SHP77 (cell line): ENCODE measurements at regions not wholly inside any gene's neighbourhood (a gene's known extent, or its start where the extent isn't known, plus 50 kb on each side); places are given as distances from the start of the nearest gene placed in this dataset.

Experiments
- DNase-seq, 2 experiments: peaks; one replicate each; lab custom pipeline; 2025; lab: John Stamatoyannopoulos, UW

DNA sequence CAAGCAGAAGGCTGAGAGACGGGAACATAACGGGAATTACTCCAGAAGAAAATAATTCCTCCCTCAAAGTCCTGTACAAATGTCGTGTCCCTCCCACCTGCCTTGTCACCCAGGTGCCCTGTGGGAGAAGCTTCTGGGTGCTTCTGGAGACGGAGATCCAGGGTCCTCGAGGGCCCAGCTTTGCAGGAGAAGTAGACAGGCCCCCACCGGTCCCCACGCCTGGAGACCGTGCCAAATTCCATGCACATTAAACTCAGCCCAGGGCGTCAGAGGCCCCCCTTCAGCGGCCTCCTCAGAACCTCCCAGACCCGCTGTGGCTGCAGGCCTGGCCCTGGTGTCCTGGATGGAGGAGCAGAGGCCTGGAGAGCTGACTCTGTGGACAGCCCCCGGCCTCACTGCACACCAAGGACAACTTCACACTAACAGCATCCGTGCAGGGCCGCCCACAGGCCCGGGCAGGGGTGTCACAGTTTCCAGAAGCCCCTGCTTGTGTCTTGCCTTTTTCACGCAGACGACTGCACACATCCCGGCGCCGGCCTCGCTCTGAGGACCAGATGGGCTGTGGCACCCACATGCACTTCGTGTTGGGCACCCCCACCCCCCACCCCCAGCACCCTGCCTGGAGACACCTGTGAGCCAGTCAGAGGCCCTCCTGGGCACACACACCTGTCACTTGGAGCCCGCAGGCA lies 734.3 kb downstream of the BRD1 start:
- DNase-seq: peak in 1 of 2 experiments; percentile 32

DNA sequence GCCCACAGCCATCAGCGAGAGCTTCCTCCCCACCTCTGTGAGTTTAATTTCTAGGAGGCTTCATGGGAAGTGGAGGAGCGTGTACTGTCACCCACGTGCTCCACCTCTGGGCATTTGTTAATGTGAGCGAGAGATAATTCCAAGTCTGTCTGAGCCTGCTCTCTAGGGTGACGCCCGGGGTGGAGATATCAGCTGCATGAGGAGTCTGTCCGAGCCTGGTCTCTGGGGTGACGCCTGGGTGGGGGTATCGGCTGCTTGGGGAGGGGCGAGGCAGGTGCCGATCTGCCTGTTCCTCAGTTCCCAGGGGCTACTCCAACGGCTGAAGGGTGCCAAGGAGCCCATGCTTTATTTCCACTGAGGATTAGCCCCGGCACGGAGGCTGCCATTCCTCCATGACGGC lies 735.0 kb downstream of the BRD1 start:
- DNase-seq: no peak

DNA sequence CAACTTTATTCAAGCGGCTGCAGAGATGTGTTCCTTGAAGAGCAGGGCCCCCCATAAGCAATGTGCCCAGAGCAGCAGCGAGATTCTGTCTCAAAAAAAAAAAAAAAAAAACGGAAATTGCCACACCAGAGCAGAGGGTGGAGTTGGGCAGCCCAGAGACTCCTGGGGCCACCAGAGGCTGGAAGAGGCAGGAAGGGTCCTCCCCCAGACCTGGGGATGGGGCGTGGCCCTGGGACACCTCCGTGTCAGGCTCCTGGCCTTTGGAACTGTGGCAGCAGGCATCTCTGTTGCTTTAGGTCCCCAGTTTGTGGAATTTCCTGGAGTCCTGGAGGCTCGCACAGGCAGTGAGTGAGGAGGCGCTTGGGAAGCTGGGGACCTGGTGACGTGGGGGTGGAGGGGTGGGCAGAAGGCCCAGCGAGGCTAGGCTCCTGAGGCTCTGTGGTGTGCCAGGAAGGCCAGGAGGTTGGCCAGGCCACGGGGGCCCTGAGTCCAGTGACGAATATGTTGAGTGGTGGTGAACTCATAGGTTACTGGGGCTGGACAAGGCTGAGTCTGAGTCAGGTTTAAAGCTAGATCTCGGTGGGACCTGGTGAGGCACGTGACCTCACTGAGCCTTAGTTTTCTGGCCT lies 735.6 kb downstream of the BRD1 start:
- DNase-seq: no peak

DNA sequence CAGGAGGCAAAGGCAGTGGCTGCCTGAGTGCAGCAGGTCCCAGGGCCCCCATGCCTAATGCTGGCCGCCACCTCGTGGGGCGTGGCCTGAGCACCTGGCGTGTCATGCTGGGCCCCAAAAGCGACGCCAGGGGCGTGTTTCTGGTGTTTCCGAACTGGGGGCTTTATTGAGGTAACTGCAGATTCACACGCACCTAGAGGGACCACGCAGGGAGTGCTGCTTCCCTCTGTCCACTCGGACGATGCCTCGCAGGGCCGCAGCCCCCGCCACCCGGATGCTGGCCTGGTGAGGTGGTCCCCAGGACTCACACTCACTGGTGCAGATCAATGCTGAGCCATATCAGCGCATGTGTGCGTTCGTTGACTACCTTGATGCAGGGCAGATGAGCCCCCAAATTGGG lies 736.2 kb downstream of the BRD1 start:
- no peak for DNase-seq

DNA sequence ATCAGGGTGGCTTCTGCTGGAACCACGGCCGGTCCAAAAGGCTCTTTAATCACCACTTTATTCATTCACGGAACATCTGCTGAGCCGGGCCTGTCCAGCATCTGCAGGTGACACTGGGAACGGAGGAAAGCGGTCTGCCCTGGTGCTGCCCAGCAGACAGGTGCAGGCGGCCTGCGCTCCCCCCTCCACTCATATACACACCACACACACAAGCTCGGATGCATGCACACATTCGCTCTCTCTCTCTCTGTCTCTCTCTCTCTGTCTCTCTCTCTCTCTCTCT lies 736.9 kb downstream of the BRD1 start:
- DNase-seq: peak in 1 of 2 experiments; percentile 49

DNA sequence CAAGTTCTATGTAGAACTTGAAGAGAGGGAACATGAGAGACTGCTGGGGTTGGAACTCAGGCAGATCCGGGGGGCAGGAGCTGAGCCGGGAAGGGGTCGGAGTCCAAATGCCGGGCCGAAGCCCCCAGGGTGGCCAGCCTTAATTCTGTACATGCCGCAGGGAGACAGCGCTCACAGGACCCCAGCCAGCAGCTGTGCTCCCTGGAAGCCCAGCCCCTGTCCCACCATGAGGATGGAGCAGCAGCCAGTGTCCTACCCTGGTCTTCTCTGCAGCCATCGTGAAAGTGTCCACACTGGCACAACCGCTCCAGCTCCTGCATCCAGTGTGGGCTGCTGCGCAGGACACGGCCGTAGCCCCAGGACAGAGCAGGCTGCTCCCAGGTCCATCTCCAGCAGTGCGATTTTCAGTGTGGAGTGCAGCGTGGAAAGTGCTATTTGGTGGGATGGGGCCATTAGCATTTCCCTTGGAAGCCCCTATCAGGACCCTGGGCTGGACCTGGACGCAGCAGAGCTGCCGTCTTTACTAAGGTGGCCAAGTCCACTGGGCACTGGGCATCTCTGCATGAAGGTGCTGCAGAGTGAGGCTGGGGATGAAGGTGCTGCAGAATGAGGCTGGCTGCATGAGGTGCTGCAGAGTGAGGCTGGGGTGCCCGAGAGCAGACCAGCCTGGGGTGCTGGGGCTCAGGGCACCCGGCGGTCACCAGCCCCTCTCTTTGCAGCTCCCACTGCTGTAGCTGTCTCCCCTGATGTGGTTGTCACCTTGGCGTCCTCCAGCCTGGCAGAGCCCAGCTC lies 737.4 kb downstream of the BRD1 start:
- no peak for DNase-seq

DNA sequence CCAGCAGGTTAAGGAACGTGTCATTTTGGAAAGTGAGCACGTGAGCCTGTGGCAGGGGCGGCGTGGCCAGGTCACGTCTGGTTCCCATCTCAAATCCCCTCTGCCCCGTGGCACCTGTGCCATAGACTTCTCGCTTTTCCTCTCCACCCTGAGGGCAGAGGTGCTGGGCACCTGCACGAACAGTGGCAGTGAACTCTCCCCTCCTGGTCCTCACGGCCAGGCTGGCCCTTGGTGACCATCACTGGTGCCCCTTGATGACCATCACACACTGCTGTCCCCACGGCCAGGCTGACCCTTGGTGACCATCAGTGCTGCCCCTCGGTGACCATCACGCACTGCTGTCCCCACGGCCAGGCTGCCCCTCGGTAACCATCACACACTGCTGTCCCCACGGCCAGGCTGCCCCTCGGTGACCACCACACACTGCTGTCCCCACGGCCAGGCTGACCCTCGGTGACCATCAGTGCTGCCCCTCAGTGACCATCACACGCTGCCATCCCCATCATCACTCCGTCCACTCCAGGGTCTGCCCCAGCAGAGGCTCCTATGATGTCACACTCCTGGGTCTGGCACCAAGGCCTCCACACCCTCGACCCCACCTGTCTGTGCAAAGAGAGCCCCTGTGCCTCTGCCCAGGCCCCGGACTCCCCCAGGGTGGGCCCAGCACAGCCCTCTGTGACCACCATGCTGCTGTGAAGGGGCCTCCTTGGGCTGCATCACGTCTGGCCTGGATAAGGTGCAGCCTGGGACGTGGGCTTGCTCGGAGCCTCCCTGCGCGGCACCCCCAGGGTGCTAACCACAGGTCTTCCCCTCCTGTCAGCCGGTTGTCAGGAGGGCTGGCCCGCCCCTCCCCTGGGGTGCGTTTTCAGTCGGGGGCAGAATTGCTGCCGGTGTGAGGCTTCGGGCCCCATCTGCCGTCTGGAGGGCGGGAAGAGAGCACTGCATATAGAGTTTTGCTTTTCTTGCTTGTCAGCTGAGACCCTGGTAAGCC lies 738.6 kb downstream of the BRD1 start:
- no peak for DNase-seq

DNA sequence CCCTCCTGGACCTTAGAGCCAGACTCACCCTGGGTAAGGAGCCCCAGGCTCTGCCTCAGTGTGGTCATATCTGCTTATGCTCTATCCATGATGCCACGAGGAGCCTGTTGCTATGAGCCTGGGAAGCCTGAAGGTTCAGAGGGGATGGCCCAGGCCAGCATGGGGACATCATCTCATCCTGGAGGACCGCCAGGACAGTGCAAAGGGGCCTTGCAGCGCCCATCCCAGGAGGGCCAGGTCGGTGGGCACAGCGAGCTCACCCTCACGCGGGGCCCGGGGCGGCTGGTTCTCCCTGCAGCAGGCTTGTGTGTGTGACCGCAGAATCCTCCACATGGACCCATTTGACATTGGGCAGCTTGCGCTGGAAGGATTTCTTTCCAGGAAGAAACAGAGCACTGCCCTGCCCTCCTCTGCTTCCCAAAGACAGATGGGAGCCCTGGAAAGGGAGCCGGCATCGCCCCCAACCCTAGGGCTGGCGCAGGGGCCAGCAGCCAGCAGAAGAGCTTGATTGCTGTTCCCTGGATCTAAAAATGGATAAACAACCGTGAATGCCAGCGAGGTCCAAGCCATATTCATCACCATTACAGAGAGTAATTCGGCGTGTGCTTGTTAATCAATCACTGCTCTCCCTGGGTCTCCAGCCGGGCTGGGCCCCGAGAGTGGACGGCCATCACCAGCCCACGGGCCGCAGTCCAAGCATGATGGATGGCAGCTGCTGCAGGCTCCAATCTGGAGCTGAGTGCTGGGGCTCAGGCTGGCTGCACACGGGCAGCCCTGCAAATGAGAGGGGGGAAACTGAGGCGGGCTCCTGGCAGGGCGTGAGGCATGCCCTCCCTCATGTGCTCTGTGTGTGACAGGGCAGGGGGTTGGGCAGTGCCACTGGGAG lies 739.7 kb downstream of the BRD1 start:
- no peak for DNase-seq

DNA sequence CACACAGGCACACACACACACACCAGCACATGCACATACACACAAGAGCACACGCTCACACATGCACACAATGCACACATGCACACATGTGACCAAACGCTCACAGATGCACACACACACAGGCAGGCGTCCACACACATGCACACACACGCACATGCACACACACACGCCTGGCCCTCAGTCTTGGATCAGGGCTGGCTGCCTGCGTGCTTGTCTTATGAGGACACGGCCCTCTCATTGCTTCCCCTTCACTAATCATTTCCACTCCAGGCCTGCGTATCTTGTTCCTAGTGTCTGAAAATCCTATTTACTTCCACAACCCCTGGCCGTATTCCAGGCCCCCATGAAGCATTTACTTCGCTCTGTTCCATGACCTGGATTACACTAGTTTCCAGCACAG lies 740.5 kb downstream of the BRD1 start:
- no peak for DNase-seq

DNA sequence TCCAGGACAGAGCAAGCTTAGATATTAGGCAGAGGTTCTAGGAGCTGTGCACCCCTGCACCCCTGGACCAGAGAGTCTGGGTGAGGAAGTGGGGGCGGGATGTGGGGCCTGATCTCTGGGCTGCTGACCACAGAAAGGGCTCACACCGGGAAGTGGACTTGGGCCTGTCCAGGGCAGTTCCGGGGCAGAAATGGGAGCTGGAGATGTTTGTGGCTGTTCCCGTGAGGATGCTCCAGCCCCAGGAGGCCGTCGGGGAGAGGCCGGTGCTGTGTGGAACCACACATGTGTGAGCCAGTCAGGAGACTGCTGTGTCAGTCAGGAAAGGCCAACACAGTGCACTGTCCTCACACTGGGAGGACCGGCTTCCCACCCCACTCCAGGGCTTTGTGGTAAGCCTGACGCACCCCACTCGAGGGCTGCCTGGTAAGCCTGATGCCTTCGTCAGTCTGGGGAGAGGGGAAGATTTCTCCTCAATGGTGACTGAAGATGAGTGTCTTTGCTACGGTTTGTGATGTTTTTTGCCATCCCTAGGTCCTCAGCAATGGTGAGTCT lies 741.0 kb downstream of the BRD1 start:
- DNase-seq: no peak

DNA sequence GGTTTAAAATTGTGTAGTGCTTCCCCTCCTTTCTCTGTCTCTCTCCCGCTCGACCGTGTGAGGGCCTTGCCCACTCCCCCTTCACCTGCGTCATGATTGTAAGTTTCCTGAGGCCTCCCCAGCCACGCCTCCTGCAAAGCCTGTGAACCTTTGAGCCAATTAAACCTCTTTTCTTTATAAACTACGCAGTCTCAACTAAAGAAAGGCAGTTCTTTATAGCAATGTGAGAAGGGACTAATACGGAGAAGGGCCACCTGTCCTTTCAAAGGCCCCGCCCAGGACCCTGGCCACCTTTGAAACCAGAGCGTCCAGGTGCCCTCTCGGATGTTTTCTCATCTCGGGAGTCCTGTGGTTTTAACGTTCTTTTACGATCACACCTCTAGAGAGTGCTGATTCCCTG lies 741.5 kb downstream of the BRD1 start:
- DNase-seq: no peak

DNA sequence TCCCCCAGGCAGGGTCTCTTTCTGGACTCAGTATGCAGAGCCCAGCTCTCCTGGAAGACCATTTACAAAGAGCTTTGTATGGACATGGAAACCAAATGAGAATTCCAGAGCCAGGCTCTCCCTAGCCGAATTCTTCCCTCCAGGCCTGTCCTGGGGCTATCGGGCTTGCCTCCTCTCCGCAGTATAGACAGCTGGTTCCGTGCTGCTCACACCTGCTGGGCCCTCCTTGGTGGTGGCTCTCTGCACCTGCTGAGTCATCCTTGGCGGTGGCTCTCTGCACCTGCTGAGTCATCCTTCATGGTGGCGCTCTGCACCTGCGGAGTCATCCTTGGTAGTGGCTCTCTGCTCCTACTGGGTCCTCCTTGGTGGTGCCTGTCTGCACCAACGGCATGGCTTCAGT lies 743.5 kb downstream of the BRD1 start:
- DNase-seq: peak; percentile 85 to 87

DNA sequence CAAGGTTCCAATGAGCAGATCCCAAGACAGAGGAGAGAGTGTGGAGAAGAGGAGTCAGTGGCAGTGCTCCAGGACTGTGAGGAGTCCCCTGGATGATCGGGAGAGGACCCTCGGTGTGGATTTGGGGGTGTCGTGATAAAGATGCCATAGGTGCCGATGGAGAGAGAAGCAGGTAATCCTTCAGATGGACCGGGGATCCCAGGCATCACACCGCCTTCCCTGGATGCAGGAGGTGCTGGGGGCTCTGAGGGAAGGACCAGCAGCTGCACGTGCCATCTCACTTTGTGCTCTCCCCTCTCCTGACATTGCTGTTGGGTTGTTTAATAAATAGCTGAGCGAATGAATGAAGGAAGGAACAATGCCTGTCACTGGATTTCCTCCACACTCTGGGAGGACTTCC lies 744.1 kb downstream of the BRD1 start:
- DNase-seq: no peak

DNA sequence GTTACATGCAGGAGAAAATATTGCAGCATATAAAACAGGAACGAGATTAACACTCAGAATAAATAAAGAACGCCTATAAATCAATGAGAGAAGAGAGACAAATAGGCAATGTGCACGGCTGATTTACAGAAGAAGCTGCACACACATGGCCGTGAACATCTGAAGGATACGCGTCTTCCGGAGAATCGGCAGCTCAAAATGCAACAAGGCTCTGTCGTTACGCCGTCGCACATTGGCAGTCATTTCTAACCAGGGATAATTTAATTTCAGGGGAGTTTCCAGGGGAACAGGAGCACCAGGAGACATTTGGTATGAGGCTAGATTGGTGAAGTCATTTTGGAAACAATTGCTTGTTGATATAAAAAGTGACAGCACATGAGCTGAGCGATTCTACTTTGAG lies 745.2 kb downstream of the BRD1 start:
- no peak for DNase-seq

DNA sequence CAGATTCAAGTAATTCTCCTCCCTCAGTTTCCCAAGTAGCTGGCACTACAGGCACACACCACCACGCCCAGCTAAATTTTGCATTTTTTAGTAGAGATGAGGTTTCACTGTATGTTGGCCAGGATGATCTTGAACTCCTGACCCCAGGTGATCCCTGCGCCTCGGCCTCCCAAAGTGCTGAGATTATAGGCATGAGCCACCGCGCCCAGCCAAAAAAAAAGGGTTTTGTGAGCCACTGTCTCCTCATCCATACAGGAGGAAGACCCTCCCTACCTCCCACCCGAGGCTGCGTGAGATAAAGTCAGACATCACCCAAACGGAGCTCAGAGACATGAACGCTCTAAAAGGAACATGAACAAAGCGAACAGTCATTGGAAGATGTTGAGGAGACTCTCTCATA lies 745.7 kb downstream of the BRD1 start:
- DNase-seq: no peak

DNA sequence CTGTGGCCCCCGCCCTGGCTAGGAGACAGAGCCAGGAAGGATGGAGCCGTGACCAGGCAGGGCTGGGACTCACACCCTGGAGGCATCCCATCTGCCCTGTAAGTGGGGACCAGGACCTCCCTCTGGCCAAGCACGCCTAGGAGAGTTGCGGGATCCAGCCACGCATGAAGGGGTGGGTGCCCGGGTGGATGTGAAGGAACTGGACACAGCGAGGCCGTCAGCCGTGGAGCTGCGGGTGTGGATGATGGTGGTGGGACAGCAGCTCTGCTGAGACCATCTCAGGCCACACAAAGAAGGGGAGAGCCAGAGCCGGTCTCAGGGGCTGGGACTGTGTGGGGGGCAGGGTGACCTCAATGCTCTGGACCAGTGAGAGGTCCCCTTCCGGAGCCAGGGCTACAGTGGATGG lies 746.4 kb downstream of the BRD1 start:
- DNase-seq: no peak

DNA sequence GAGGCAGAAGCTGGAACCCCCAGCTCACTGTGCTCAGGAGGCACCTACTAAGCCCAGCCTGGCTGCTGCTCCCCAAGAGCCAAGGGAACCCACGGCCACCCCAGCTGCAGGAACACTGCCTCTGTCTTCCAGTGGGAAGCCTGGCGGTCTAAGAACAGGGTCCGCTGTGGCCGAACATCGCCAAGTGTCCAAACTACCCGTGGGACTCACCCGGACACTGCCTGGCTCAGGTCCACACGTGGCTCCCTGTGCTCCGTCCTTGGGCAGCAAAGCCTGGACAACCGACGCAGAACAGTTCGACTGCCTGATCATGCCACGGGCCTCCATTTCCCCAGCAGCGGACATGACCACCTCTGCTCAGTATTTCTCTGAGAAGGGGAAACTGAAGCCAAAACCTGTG lies 747.0 kb downstream of the BRD1 start:
- no peak for DNase-seq

DNA sequence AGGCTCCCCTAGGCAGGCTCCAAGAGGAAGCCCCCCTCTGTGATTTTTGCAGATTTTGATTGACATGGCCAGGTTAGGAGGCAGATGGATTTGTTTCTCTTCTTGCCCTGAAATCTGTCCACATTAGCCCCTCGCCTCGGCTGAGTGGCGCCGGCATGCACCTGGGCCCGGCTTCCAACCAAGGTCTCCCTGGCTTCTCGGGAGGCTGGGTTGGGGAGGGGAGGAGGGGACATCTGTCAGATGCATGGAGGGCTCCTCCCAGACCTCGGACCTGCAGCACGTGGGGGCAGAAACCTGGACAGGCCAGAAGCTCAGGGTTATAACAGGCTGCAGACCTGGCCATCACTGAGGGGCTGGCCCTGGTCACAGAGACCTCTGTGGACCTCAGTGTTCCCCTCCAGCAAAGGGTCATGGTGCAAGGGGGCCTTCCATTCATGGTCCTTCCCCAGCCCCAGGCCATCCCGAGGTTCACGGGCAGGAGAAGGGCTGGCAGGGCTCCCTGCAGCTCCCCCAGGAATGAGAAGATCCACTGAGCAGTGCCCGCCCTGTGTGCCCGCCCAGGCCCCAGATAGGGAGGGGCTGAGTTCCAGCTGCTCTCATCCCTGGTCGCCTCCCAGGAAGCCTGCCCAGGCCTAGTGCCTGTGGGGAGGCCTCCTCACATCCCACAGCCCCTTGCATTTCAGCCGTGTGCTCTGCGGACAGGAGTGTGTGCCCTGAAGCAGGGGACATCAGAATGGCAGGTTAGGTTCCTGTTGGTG lies 747.8 kb downstream of the BRD1 start:
- DNase-seq: no peak

DNA sequence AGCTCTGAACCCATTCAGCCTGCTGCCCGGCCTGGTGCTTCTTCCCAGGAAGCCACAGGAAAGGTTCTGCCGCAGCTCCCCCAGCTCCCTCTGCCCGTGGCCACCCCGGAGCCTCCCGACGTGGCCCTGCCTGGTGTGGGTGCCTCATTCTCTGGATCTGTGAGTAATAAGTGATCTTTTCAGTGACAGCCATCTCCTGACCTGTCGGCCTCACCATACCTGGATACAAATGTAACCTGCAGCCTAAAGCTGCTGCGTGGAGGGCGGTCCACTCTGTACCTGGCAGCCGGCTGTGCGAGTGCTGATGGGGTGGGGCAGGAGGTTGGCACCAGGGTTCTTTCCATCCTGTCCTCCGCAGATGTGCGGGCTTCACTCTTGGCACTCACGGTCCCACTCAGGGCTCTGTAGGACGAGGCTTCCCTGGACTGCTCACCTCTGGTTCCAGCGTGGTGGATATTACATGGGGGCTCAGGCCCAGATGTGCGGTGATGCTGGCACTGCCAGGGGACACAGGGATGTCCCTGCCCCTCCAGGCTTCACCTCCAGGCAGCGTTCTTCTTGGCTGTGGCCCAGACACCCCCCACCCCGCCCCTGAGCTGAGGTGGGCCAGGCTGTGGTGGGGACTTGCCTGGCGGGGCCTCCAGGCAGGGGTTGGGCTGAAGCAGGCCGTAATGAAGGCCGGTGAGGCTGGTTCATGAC lies 748.5 kb downstream of the BRD1 start:
- no peak for DNase-seq
